Midbrain (tissue), 1 donor: ENCODE measurements at regions not wholly inside any gene's neighbourhood (a gene's known extent, or its start where the extent isn't known, plus 50 kb on each side); places are given as distances from the start of the nearest gene placed in this dataset.
"Not testable (repeated sequence)": the region's sequence is repeated elsewhere in the genome, so short reads cannot be mapped to it uniquely, and the experiment has no call there.

Experiments
- DNase-seq: peaks from one replicate; lab custom pipeline; 2025; lab: John Stamatoyannopoulos, UW

DNA sequence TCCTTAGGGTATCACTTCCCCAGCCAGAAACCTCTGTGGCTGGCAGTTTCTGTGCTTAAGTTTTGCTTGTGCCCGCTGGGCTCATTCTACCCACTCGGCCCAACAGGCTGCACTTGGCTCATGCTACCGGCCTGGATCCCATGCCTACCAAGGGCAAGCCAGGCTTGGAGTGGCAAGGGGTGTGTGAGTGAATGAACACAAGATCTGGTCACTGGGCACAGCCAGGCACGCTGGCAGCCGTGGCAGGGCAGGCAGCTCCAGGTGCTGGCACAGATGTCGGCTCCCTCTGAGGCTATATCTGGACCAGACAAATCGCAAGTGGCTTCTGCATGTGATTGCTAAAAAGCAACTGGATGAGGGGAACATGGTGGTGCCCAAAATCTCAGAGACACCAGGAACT, 740.5 kb upstream of the B3GALT2 start:
- no peak for DNase-seq

DNA sequence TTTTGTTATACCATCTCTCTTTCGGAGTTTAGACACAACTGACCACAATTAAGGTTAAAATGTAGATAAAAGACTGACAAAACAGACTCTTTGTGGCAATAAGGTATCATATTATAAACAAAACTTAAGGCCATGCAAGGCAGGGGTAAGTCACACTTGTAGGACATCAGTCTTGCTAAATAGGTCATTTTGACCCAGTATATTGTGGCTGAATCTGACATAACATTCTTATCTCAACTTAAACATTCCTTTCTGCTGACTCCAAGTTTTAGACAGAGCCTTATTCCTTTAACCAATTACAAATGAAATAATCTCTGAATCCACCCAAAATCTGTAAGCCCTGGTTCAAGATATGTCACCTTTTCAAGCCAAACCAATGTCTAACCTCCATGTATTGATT, 733.4 kb upstream of the B3GALT2 start:
- DNase-seq: no peak

DNA sequence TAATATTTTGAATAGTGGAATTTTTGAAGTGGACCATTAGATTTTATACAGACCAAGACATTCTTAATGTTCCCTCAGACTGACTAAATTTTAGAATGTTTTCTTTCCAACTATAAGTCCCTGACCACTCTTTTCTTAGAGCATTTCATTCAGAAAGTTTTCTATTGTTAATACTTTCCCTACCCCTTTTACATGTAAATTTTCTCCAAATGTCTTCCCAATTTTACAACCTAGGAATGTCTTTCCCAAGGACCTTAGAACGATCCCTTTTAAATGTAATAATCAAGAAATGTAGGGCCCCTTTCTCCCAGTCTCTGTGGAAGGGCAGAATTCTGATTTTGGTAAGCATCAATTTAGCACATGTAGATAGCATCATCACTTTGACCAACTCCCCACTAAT, 730.0 kb upstream of the B3GALT2 start:
- no peak for DNase-seq

DNA sequence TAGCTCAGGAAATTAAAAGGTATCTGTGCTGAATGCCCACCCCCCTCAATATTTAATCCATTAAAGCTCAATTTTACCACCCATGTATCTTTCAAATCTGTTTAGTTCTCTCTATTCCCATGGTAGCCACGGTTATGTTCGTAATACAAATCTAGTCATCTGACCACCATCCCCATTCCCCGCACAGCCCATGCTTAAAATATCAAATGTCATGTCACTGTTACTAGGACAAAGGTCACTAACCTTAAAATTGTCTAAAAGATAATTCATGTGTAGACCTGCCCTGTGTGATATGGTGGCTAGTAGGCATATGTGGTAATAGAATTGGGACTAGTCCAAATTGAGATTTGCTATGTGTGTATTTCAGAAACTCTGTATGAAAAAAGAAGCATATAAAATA, 728.5 kb upstream of the B3GALT2 start:
- no peak for DNase-seq

DNA sequence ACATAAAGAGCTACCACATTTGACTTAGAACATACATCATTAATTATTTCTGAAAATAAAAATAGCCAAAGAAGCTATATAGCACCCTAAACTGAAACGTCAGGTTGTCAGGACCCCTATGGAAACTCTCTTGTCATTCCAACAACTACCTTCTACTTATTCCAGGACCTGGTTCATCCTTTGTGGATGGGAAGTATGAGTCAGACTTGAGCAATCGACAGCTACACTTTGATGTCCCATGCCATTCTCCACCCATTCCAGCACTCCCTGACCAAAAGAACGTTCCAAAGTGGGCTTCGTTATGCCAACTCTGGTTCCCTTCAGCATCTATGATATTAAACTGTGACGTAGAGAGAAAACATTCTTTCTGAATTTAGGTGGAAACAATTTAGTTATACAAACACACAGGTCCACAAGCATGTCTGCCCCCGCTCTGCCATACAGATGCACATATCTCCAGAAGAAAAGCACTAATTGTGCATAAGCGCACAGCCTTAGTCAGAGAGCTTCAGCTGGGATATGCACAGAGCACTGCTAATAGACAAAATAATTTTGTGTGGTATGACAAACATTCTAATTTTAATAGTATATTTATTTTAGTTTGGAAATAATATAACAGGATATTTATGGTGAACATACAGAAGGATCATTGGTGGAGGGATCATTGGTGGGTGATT, 723.1 kb upstream of the B3GALT2 start:
- no peak for DNase-seq

DNA sequence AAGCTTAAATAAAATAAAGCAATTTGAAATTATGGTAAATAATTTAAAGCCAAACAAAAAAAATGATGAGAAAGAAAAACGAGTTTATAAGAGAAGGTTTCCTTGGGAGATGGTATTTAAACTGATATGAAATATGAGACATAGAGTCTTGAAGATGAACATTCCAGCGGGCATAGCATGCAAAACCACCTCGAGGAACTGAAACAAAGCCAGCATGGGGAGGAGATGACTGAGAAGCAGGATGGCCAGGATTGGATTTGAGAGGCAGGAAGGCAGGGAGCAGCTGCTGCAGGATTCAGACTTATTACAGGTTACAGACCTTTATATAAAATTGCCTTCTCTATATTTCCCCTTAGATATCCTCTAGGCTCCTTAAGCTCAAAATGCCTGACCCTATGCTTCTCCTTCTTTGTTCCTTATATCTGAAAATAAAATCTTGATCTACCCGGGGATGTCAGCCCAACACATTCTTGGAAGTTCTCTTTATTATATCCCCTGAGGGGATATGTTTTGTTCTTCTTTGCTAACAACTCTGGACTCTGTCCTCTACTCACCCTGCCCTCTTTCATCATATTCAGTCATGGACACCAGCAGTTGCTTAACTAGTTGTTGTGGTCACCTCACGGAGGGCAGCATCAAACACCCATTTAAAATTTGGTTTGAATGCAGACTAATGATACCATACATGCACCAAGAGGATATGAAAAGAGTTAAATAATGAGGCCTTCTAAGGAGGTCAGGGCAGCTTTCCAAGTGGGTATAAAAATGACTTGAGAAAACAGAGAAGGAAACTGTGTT, 719.1 kb upstream of the B3GALT2 start:
- no peak for DNase-seq

DNA sequence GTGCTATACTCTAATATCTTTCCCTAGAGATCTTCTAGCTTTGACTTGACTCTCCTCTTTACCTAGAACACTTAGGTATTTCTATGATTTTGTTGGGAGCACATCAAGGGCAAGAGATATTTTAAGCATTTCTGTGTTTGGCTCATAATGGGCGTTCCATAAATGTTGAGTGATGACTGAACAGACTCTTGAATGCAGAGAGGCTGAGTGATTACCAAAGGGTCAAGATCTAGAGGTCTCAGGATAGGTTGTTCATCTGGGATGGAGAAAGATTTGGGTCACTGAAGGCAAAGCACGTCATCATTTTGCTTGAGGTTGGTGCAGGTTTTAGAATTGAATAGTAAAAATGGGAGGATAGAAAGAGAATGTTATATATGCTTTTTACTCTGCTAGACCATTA, 705.4 kb upstream of the B3GALT2 start:
- DNase-seq: no peak

DNA sequence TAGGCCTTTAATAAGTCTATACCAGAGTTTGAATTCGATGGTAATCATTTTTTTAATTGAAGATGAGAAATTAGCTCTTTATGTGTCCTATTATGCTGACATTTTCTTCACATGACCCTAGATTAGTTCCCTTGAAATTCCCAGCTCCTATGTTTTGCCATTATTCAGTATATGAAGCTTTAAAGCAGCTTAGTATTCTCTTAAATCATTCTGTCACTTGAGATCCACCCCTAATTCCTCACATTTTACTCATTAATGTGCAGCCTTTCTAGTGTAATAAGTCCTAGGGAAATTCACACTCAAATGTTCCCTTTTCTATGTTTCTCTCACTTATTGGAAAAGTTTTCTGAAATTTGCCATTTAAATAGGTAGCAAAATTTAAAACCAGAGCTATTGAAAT, 704.5 kb upstream of the B3GALT2 start:
- no peak for DNase-seq

DNA sequence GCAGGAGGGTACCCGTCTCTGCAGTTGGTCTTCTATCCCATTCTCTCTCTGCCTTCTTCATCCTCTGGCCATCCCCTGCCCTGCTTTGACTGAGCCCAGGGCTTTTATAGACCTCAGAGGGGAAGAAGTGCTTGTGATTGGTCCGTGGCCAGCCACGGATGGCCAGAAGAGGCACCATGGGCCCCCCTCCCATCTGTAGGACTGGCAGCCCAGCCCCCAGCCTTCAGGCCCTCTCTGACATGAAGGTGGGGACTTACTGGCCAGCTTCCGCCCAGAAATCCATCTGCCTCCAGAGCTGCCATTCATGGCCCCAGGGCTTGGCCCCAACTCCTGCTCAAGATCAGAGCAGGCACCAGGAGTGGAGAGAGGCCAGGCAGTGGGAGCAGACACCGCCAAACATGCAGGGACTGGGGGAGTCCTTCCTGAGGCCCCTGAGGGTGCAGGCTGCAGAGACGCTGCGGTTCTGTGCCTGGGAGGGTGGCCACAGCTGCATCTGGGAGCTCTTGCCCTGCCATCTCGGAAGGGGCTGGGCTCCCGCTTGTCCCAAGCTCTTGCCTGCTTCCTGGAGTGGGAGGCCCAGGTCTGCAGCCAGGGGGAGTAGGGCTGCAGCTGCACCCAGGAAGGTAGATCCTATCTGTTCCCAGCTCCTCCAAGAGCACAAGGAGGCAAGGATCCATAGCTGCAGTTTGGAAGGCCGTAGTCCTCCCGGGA, 698.6 kb upstream of the B3GALT2 start:
- DNase-seq: no peak

DNA sequence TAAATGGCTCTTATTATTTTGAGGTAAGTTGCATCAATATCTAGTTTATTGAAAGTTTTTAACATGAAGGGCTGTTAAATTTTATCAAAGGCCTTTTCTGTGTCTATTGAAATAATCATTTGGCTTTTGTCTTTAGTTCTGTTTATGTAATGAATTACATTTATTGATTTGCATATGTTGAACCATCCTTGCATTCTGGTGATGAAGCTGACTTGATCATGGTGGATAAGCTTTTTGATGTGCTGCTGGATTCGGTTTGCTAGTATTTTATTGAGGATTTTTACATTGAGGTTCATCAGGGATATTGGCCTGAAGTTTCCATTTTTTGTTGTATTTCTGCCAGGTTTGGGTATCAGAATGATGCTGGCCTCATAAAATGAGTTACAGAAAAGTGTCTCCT, 691.5 kb upstream of the B3GALT2 start:
- DNase-seq: not testable (repeated sequence)

DNA sequence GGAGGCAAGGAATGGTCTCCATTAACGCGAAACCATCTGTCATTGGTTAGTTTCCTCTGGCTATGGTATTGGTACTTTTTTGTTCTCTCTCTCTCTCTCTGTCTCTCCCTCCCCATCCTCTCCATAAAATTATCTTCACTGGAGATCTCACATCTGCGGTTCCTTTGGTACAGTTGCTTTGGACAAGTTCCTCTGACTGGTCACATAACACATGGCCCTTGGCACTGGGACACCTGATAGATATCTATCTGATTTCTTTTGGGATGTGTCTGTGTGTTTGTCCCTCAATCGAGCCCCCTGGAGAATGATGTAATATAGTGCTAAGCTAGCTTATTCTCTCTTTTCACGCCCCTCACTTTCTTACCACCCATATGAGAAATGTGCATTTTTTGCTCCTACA, 682.0 kb upstream of the B3GALT2 start:
- DNase-seq: no peak

DNA sequence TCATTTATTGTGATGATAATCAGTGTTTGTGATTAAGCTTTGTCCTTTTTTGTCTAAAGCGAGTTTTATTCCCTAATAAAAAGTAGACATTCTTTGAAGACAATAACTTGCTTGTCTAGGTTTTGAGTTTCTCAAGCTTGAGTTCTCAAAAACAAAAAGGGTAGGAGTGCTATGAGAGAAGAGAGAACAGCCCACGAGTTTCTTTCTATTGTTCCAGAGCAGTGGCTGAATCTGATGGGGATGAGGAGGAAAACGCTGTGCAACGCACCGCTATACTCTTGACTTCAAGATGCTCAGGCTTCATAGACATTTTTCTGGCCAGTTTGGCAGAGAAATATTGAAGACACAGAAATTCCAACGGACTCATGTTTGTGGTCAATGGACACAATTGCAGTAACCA, 669.8 kb upstream of the B3GALT2 start:
- no peak for DNase-seq

DNA sequence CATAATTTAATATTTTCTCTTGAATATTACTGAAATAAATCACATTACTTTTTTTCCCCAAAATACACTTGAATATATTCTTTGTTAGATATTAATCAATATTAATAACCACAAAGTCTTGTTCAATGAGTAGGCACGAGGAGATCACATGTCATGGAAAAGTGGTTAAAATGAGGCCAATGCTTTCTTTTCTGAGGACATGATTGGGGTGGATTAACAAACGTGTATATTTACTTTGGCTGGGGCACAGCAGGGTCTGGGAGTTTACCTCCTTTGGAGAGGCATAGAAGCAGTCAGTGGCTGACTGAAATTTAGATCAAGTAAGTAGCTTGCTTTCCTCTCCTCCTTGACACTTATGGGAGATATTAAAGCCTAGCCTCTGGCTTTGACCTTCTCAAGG, 664.3 kb upstream of the B3GALT2 start:
- no peak for DNase-seq

DNA sequence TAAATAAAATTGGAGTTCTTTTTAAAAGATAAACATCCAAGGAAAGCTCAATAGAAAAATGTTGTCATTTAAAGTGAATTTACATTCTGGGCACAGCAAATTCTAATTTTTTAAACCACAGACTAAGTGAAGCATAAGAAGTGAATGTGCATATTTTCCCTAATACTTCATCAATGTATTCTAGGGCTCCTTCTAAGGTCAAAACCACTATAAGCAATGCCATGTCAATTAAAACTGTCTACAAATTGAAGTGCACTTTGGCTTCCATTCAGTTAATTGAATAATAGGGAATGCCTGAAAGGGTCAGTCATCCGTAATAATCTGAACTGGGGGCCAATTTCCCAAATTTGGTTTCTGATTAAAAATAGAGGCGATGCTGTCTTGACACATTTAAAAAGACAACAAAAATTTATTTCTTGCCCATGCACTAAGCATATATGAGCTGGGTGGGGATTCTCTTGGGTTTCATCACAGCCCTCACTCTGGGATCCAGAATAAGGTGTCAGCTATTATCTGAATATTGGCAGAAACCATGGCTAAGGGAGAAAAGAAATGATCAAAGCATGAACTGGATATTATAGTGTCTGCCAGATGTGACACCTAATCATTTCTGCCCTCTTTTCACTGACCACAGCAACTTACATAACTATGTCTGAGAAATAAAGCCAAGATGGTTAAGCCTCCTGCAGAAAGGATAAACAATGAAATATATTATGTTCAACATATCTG, 660.6 kb upstream of the B3GALT2 start:
- no peak for DNase-seq

DNA sequence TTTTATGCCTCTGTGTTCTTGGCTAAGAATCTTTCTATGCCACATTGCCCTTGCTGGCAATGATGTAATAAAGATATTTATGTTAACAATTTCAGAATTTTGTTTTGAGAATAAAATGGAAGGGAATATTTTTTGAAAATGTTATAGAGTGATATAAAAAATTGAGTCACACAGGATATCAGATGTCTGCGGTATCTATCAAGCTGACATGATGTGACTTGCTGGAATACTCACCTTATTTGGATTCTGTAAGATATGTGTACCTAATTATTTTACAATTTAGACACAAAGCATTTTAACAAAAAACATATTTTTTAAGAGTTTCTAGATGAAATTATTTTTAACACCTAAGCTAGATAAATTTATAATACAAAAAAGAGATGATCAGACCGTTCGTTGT, 660.0 kb upstream of the B3GALT2 start:
- no peak for DNase-seq

DNA sequence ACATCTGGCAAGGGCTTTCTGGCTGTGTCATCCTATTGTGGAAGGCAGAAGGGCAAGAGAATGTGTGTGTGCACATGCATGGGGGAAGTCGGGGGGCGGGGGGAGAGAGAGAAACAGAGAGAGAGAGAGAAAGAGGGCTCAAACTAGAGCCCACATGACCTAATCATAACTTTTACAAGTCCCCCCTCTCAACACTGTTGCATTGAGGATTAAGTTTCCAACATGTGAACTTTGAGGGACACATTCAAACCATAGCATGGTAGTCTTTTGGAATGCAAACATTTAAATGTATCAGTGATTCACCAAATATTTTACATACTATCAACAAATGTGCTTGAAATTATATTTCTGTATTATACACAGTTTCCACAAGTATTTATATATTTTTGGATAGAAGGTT, 655.4 kb upstream of the B3GALT2 start:
- no peak for DNase-seq

DNA sequence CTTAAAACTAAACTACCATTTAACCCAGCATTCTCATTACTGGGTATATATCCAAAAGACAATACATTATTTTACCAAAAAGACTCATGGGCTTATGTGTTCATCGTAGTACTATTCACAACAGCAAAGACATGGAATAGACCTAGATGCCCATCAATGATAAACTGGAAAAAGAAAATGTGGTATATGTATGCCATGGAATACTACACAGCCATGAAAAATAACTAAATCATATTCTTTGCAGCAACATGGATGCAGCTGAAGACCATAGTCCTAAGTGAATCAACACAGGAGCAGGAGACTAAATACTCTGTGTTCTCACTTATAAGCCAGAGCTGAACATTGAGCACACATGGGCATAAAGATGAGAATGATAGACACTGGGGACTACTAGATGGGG, 645.1 kb upstream of the B3GALT2 start:
- no peak for DNase-seq

DNA sequence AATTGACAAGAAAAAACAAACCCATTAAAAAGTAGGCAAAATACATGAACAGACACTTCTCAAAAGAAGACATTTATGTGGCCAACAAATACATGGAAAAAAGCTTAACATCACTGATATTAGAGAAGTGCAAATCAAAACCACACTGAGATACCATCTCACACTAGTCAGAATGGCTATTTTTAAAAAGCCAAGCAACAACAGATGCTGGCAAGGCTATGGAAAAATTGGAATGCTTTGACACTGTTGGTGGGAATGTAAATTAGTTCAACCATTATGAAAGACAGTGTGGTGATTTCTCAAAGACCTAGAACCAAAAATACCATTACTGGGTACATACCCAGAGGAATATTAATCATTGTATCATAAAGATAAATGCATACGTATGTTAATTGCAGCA, 641.1 kb upstream of the B3GALT2 start:
- no peak for DNase-seq

DNA sequence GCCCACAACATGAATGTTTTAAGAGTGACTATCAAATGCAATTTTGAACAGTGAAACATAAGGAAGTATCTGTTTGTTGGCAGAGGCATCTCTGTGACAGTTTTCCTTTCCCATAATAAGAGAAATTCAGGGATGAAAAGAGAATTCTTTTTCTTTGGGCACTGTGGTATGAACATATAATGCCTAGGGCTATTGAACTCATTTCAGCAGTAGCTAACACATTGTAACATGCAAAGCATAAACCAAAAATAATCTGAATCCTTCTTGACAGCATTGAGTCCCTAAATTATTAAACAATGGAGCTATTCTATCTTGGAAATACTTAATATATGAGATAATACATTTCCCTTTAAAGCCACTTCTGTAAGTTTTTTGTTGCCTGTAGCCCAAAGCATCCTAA, 633.0 kb upstream of the B3GALT2 start:
- no peak for DNase-seq

DNA sequence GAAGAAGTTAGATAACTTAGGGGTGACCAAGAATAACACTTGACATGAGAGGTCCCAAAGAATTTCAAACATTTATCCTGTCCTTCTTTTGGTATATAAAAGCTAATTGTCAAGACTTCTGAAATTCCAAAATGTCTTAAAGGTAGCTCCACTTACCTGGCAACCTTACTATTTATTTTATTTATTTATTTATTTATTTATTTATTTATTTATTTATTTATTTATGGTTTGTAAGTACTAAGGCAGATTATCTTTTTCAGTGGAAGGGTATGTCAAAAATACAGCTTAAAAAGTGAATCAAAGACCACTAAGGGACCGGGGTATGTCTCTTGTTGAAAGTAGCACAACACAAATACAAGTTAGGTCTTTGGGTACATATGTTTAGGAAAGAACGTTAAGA, 620.8 kb upstream of the B3GALT2 start:
- no peak for DNase-seq

DNA sequence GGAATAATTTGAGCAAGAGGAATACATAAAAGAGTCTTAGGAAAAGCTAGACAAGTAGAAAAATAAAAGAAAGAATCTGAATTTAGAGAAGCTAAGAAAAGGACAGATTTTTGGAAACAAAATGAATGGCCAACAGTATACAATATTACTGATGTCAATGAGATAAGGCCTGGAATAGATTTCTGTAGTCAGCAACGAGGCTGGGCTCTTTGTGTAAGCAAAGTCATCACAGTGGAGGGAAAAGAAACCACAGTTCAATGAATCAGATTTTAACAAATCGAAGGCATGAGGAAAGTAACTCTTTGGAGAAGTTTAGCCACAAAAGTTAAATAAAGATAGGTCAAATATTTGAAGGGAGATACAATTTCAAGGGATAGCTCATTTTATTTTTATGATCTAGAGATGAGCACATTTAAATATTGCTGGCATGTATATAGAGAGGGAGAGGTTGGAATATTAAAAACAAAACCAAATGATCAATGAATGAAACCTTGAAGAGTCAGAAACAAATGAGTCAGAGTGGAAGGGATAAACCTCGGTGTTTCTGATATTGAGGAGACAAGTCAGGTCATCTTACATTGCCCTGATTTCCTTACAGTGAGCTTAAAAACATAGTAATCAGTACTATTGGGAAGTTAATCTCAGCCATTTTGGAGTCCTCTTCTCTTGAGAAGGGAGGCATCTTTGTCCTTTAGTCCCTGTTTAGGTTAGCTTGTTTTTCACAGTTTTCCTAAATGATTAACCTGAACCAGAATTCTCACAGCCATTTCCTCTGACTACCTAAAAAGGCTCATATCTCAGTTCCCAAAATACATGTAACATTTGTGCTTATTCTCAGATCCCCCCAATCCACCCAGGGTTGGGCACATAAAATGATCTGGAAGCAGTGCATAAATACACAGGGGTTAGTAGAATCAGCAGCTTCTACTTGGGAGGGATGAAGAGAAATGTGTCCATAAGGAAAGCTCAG, 620.0 kb upstream of the B3GALT2 start:
- DNase-seq: no peak
